RKO (cell line): ENCODE measurements at regions not wholly inside any gene's neighbourhood (a gene's known extent, or its start where the extent isn't known, plus 50 kb on each side); places are given as distances from the start of the nearest gene placed in this dataset.

Source experiments
- DNase-seq: peaks from one replicate; pipeline ENCODE4 v3.0.0-alpha.2; 2016; ENCODE audit warnings: low spot score

GRCh38 chr2:200752332-200752731, 59.4 kb upstream of the BZW1 start:
- no peak for DNase-seq

- no peak for DNase-seq
Measured at GRCh38 chr2:200752835-200753234, 58.9 kb upstream of the BZW1 start.

- peak; percentile 81 for DNase-seq
Measured at GRCh38 chr2:200756618-200757321, 54.9 kb upstream of the BZW1 start.

- no peak for DNase-seq
Measured at GRCh38 chr2:200757399-200757798, 54.3 kb upstream of the BZW1 start.

- DNase-seq, result no peak
Measured at GRCh38 chr2:200758341-200758740, 53.4 kb upstream of the BZW1 start.

GRCh38 chr2:200761266-200761665, 50.4 kb upstream of the BZW1 start:
- no peak for DNase-seq
